Heart left ventricle (tissue), 16 donors: ENCODE measurements at regions not wholly inside any gene's neighbourhood (a gene's known extent, or its start where the extent isn't known, plus 50 kb on each side); places are given as distances from the start of the nearest gene placed in this dataset.

Source experiments
- ATAC-seq, 4 donors: fragments of 200-7000 bp; cut with Tn5 transposase; one replicate each; pipeline ENCODE4 v1.9.1; 2020 to 2022; ENCODE audit warnings: moderate library complexity in 4 of 4, mild to moderate bottlenecking in 3 of 4, moderate number of reproducible peaks in 1 of 4
- DNase-seq, 5 donors: peaks; one replicate each; pipeline ENCODE4 v3.0.0-alpha.2; 2020
- H3K27ac ChIP-seq, 12 donors: fragments of 200-600 bp; sonication (generic) in 4 of 12; one replicate each; pipeline versions ENCODE4 v1.5.0 to v1.8.0; 2016 to 2022; ENCODE audit warnings: mild to moderate bottlenecking in 2 of 12
- H3K27me3 ChIP-seq, 9 donors: fragments of 200-600 bp; sonication (generic) in 2 of 9; one replicate each; pipeline versions ENCODE4 v1.5.1 to v1.8.0; 2016 to 2022; ENCODE audit warnings: mild to moderate bottlenecking in 3 of 9
- H3K36me3 ChIP-seq, 9 donors: fragments of 200-600 bp; sonication (generic) in 2 of 9; one replicate each; pipeline versions ENCODE4 v1.5.0 to v1.8.0; 2018 to 2022; ENCODE audit warnings: mild to moderate bottlenecking in 2 of 9
- H3K4me1 ChIP-seq, 12 donors: fragments of 200-600 bp; sonication (generic) in 4 of 12; one replicate each; pipeline versions ENCODE4 v1.5.0 to v1.8.0; 2016 to 2022; ENCODE audit warnings: mild to moderate bottlenecking in 3 of 12
- H3K4me3 ChIP-seq, 12 donors: fragments of 200-600 bp; sonication (generic) in 4 of 12; one replicate each; pipeline versions ENCODE4 v1.5.0 to v1.8.0; 2017 to 2022; ENCODE audit warnings: mild to moderate bottlenecking in 9 of 12, moderate library complexity in 4 of 12
- H3K9me3 ChIP-seq, 12 donors: fragments of 200-600 bp; sonication (generic) in 4 of 12; one replicate each; pipeline versions ENCODE4 v1.5.0 to v1.8.0; 2016 to 2022; ENCODE audit warnings: mild to moderate bottlenecking in 1 of 12
- CTCF ChIP-seq, 12 donors: fragments of 200-600 bp; sonication (generic) in 4 of 12; IDR thresholded peaks; one replicate each; pipeline versions ENCODE4 v1.5.0 to v1.8.0; 2018 to 2022; ENCODE audit warnings: antibody characterized with exemption in 12 of 12, mild to moderate bottlenecking in 5 of 12
- POLR2A ChIP-seq, 2 donors: fragments of 450-650 bp; IDR thresholded peaks; one replicate each; pipeline ENCODE4 v1.6.1; 2017; ENCODE audit warnings: antibody characterized with exemption in 2 of 2, mild to moderate bottlenecking in 2 of 2, moderate library complexity in 2 of 2
- WGBS, 4 donors: extraction: QIAGEN DNeasy Blood & Tissue Kit in 2 of 4; methylation state at CpG; one replicate each; pipeline versions ENCODE4 v1.1.5 to v1.1.7; 2013 to 2018; 5-methylcytosine and 5-hydroxymethylcytosine counted together
- intact Hi-C, 10 donors: fragments of 100-400 bp; cut with DNase I; formaldehyde crosslinking; loops; one replicate each; pipeline versions ENCODE4 v1.11.1 to v1.14.2; 2022
- donor health status: ischemic (EF 13 %, LVEDD 7.1; RV severe dilation, severe dysfunction).
- donor health status: healthy with polysubstance abuse.
- donor health status: DM: no; HTN: yes; CAD: no.
- donor health status: DM: no; HTN: no; CAD: no.
- donor health status: ischemic (EF 25% LVEDD 6.9; RV normal size, moderate dysfunction).
- donor health status: ischemic (EF 25% LVEDD 5.7; RV mildly dilated, moderate dysfunction).
- donor health status: healthy.
- donor health status: DM: yes; HTN: yes; CAD: no.
- donor health status: ischemic (EF 35%, LVEDD 5.7; RV mildly dilated, moderate dysfunction).
- donor health status: nonischemic (EF 11% LVEDD 7.7; RV severe dilation, severe dysfunction).
- donor health status: DM: yes; HTN: yes; CAD: no.
- donor health status: PGD.
- donor health status: ischemic (EF 29% LVEDD 5.4; RV normal size, mild dysfunction).
- donor health status: nonischemic (EF 23%, LVEDD 6.1; RV moderate dilation, normal function).

GRCh38 chr12:107992870-107993451 is 136.1 kb upstream of the WSCD2 start:
- 44 to 49% (median 45%) methylated on average over 4 of the region's 4 CpGs for WGBS, 4 donors
- Histone ChIP-seq H3K27ac (no peak overlapping the region), H3K9me3 (peaks cover 0 to 6% (median 0%) of the 10 kb centered on the region in 12 donors), H3K27me3 (peaks cover 0 to 26% (median 3%) of the 10 kb centered on the region in 9 donors), H3K36me3 (no peaks in the 10 kb centered on the region), H3K4me1 (no peaks in the 10 kb centered on the region), H3K4me3 (no peak overlapping the region)
- TF ChIP-seq POLR2A (IDR thresholded peaks at IDR 0.05) (no peak), CTCF (IDR thresholded peaks at IDR 0.05) (peak in 10 of 12 donors; percentile 5 to 45 (median 24))
- ATAC-seq (peak in 1 of 4 donors; percentile 38), DNase-seq (no peak)
- intact Hi-C loops, result loop anchor here in 8 of 10 donors (5.0 to 10.0 kb wide), 4 partner anchors 199 to 519 kb away; no protein-coding TSS in a partner anchor

GRCh38 chr12:107998863-107999262 is 130.2 kb upstream of the WSCD2 start:
- H3K27me3 ChIP-seq, result peaks cover 0 to 19% (median 0%) of the 10 kb centered on the region in 9 donors
- no peaks in the 10 kb centered on the region for H3K4me1 ChIP-seq
- WGBS, 4 donors, result 79 to 89% (median 85%) methylated on average over 4 of the region's 4 CpGs
- no peak for ATAC-seq
- no peak overlapping the region for H3K4me3 ChIP-seq
- peaks cover 0 to 21% (median 0%) of the 10 kb centered on the region in 12 donors for H3K9me3 ChIP-seq
- TF ChIP-seq CTCF (IDR thresholded peaks at IDR 0.05) (no peak), POLR2A (IDR thresholded peaks at IDR 0.05) (no peak)
- intact Hi-C loops, result loop anchor here in 3 of 10 donors (10.0 kb wide), 1 partner anchor 196 kb away; no protein-coding TSS in a partner anchor
- DNase-seq, result no peak
- H3K36me3 ChIP-seq, result no peaks in the 10 kb centered on the region
- no peak overlapping the region for H3K27ac ChIP-seq

- H3K27ac ChIP-seq, result no peak overlapping the region
- H3K9me3 ChIP-seq, result peaks cover 0 to 16% (median 0%) of the 10 kb centered on the region in 12 donors
- DNase-seq (no peak), ATAC-seq (no peak)
- TF ChIP-seq POLR2A (IDR thresholded peaks at IDR 0.05), result no peak
- H3K36me3 ChIP-seq, result no peaks in the 10 kb centered on the region
- H3K4me1 ChIP-seq, result no peaks in the 10 kb centered on the region
- intact Hi-C loops, result no loop called here
- WGBS, 4 donors, result 58 to 70% (median 63%) methylated on average over 2 of the region's 2 CpGs
- H3K4me3 ChIP-seq, result no peak overlapping the region
- peaks cover 0 to 15% (median 0%) of the 10 kb centered on the region in 9 donors for H3K27me3 ChIP-seq
Observed at GRCh38 chr12:108000111-108000510, 129.0 kb upstream of the WSCD2 start.

GRCh38 chr12:108004319-108004718 is 124.8 kb upstream of the WSCD2 start:
- intact Hi-C loops, result no loop called here

More at GRCh38 chr12:108004319-108004718, 124.8 kb upstream of the WSCD2 start:
- peaks cover 0 to 5% (median 0%) of the 10 kb centered on the region in 12 donors for H3K9me3 ChIP-seq
- no peak for TF ChIP-seq CTCF (IDR thresholded peaks at IDR 0.05)
- TF ChIP-seq POLR2A (IDR thresholded peaks at IDR 0.05), result no peak
- no peak for ATAC-seq
- no peaks in the 10 kb centered on the region for H3K36me3 ChIP-seq
- 0 to 11% (median 7%) methylated on average over 1 of the region's 1 CpG for WGBS, 4 donors
- H3K27me3 ChIP-seq, result peaks cover 0 to 21% (median 0%) of the 10 kb centered on the region in 9 donors
- H3K4me1 ChIP-seq, result no peaks in the 10 kb centered on the region
- H3K4me3 ChIP-seq, result no peak overlapping the region
- H3K27ac ChIP-seq, result no peak overlapping the region
- no peak for DNase-seq
